SK-N-SH (cell line): ENCODE measurements at regions not wholly inside any gene's neighbourhood (a gene's known extent, or its start where the extent isn't known, plus 50 kb on each side); places are given as distances from the start of the nearest gene placed in this dataset.
A peak's percentile ranks its signal among the peaks of the same experiment; 100 is the strongest.

Source experiments
- CTCF ChIA-PET: fragments of 300-600, 350-600 bp; formaldehyde crosslinking; extraction: SDS; loops from one replicate; lab custom pipeline; 2021; lab: Yijun Ruan, JAX
- POLR2A ChIA-PET: fragments of 350-600 bp; sonication (Branson Sonifier 250); formaldehyde crosslinking; extraction: SDS; loops from one replicate; lab custom pipeline; 2020; ENCODE audit warnings: antibody characterized with exemption, inconsistent platforms; lab: Yijun Ruan, JAX
- DNase-seq: peaks from one replicate; pipeline ENCODE4 v3.0.0; 2012
- H2AFZ ChIP-seq: fragments of 200-600 bp; sonication (generic); 2 replicates; pipeline ENCODE4 v1.8.1; 2016; ENCODE audit warnings: antibody characterized with exemption, mild to moderate bottlenecking, low read depth
- H3F3A ChIP-seq: fragments of 200-600 bp; sonication (generic); replicated peaks from 2 replicates; pipeline ENCODE3; 2016; ENCODE audit warnings: antibody characterized with exemption, mild to moderate bottlenecking; ENCODE audit not compliant: insufficient read depth
- H3K27ac ChIP-seq, 2 experiments: fragments of 200-500 bp in 1 of 2; fragments of 200-600 bp in 1 of 2; sonication (Bioruptor generic) in 1 of 2; sonication (generic), shearing (Covaris generic) in 1 of 2; 2 replicates each; pipeline versions ENCODE4 v1.5.1 to v1.6.1; 2014 to 2016; ENCODE audit warnings: low read depth in 2 of 2, inconsistent platforms in 1 of 2, low read length in 1 of 2, mild to moderate bottlenecking in 1 of 2, mixed read lengths in 1 of 2
- H3K27me3 ChIP-seq: fragments of 200-600 bp; sonication (generic), shearing (Covaris generic); 2 replicates; pipeline ENCODE4 v1.6.1; 2016; ENCODE audit warnings: mixed run types; ENCODE audit not compliant: insufficient read depth
- H3K36me3 ChIP-seq, 2 experiments: fragments of 200-500 bp in 1 of 2; fragments of 200-600 bp in 1 of 2; sonication (Bioruptor generic) in 1 of 2; sonication (generic) in 1 of 2; replicated peaks in 1 of 2; 2 replicates each; pipeline versions ENCODE3 to v1.5.1; 2014 to 2016; ENCODE audit warnings: low read length in 1 of 2, mild to moderate bottlenecking in 1 of 2; ENCODE audit not compliant: insufficient read depth in 2 of 2, control insufficient read depth in 1 of 2
- H3K4me1 ChIP-seq, 2 experiments: fragments of 200-500 bp in 1 of 2; fragments of 200-600 bp in 1 of 2; sonication (Bioruptor generic) in 1 of 2; sonication (generic), shearing (Covaris generic) in 1 of 2; 2 replicates each; pipeline versions ENCODE4 v1.5.1 to v1.6.1; 2014 to 2016; ENCODE audit warnings: low read depth in 1 of 2, low read length in 1 of 2, mixed run types in 1 of 2; ENCODE audit not compliant: insufficient read depth in 2 of 2, control insufficient read depth in 1 of 2
- H3K4me2 ChIP-seq: fragments of 200-600 bp; sonication (generic), shearing (Covaris generic); 2 replicates; pipeline ENCODE4 v1.6.1; 2017; ENCODE audit warnings: mixed run types
- H3K4me3 ChIP-seq, 2 experiments: fragments of 200-500 bp in 1 of 2; fragments of 200-600 bp in 1 of 2; sonication (Bioruptor generic) in 1 of 2; sonication (generic), shearing (Covaris generic) in 1 of 2; 2 replicates each; pipeline versions ENCODE4 v1.5.1 to v1.8.1; 2014 to 2016; ENCODE audit warnings: low read depth in 2 of 2, inconsistent platforms in 1 of 2, low read length in 1 of 2, mild to moderate bottlenecking in 1 of 2, mixed read lengths in 1 of 2, moderate library complexity in 1 of 2
- H3K79me2 ChIP-seq: fragments of 200-600 bp; sonication (generic); 2 replicates; pipeline ENCODE4 v1.8.1; 2017; ENCODE audit warnings: mild to moderate bottlenecking; ENCODE audit not compliant: insufficient read depth
- H3K9ac ChIP-seq: fragments of 200-600 bp; sonication (generic); 2 replicates; pipeline ENCODE4 v1.6.1; 2017; ENCODE audit warnings: mixed run types
- H3K9me2 ChIP-seq: fragments of 200-600 bp; sonication (generic); 2 replicates; pipeline ENCODE4 v1.6.1; 2017; ENCODE audit warnings: mixed run types
- H3K9me3 ChIP-seq: fragments of 200-600 bp; sonication (generic); 2 replicates; pipeline ENCODE4 v1.6.1; 2017; ENCODE audit warnings: mixed run types, mild to moderate bottlenecking, moderate library complexity
- H4K20me1 ChIP-seq: fragments of 200-600 bp; sonication (generic); 2 replicates; pipeline ENCODE4 v1.6.1; 2017; ENCODE audit warnings: mild to moderate bottlenecking, mixed run types; ENCODE audit not compliant: insufficient read depth
- CHD2 ChIP-seq: fragments of 150-350 bp; IDR thresholded peaks from 2 replicates; pipeline ENCODE4 v1.6.1; 2018; ENCODE audit warnings: low read length; ENCODE audit not compliant: partially characterized antibody
- FOXJ3 ChIP-seq: sonication (generic); formaldehyde crosslinking; IDR thresholded peaks from 2 replicates; pipeline ENCODE4 v1.5.1; 2020; ENCODE audit warnings: mild to moderate bottlenecking, missing genetic modification reagents
- FOXM1 ChIP-seq: IDR thresholded peaks from 2 replicates; pipeline ENCODE4 v1.4.0; 2012; ENCODE audit warnings: low read depth, mild to moderate bottlenecking
- GABPA ChIP-seq: IDR thresholded peaks from 2 replicates; pipeline ENCODE4 v1.4.0; 2012; ENCODE audit warnings: low read depth, mild to moderate bottlenecking
- GATA2 ChIP-seq: sonication (generic); formaldehyde crosslinking; IDR thresholded peaks from 2 replicates; pipeline ENCODE4 v1.5.0; 2020; ENCODE audit warnings: mild to moderate bottlenecking, missing genetic modification reagents
- REST ChIP-seq: IDR thresholded peaks from 2 replicates; pipeline ENCODE4 v1.6.1; 2012; ENCODE audit warnings: mild to moderate bottlenecking, low read depth, low read length, moderate library complexity
- RXRA ChIP-seq: IDR thresholded peaks from 2 replicates; pipeline ENCODE4 v1.4.0; 2012; ENCODE audit warnings: low read depth, mild to moderate bottlenecking, borderline replicate concordance
- SIN3A ChIP-seq: IDR thresholded peaks from 2 replicates; pipeline ENCODE4 v1.6.1; 2012; ENCODE audit warnings: low read depth, mild to moderate bottlenecking, low read length, moderate library complexity, borderline replicate concordance
- TEAD4 ChIP-seq: IDR thresholded peaks from 2 replicates; pipeline ENCODE4 v1.4.0; 2012; ENCODE audit warnings: mild to moderate bottlenecking, borderline replicate concordance; ENCODE audit not compliant: insufficient read depth
- WGBS: methylation state at CpG from one replicate; pipeline ENCODE4 v1.1.6; 2017; ENCODE audit warnings: low lambda C conversion rate; 5-methylcytosine and 5-hydroxymethylcytosine counted together
- TF ChIP-seq, protein P1 (sequence below): fragments of 150-350 bp; IDR thresholded peaks from 2 replicates; pipeline ENCODE4 v1.6.1; 2017; ENCODE audit warnings: antibody characterized with exemption, low read length, low read depth, borderline replicate concordance
- TF ChIP-seq, protein P2 (sequence below): fragments of 200-600 bp; sonication (generic); IDR thresholded peaks from 2 replicates; pipeline ENCODE4 v1.6.1; 2017; ENCODE audit warnings: antibody characterized with exemption, mild to moderate bottlenecking, moderate library complexity

- Histone ChIP-seq H3K4me1 (peaks cover 0 to 2% of the 10 kb centered on the region in 2 experiments; a peak in 1 of 4 replicates), H3K27me3 (no peaks in the 10 kb centered on the region), H2AFZ (no peak overlapping the region), H3K4me2 (no peak overlapping the region), H3F3A (no peaks in the 10 kb centered on the region), H4K20me1 (no peaks in the 10 kb centered on the region), H3K9me2 (no peaks in the 10 kb centered on the region), H3K36me3 (no peaks in the 10 kb centered on the region), H3K27ac (peak overlapping the region in 1 of 2 experiments; percentile 36; a peak in 1 of 4 replicates), H3K9ac (no peak overlapping the region), H3K9me3 (no peaks in the 10 kb centered on the region), H3K79me2 (no peaks in the 10 kb centered on the region), H3K4me3 (no peak overlapping the region)
- no peak for DNase-seq
- 41% methylated on average over 3 of the region's 3 CpGs for WGBS
- ChIA-PET POLR2A (no interaction called here), CTCF (interaction anchor here (1.9 kb wide), 1 partner anchor 720 kb away, joined by 6 read pairs; no protein-coding TSS in a partner anchor)
- TF ChIP-seq TEAD4 (no peak), GATA2 (CRISPR knock-in tag) (peak; percentile 32; the same call in 1 of the 2 replicates), FOXJ3 (CRISPR knock-in tag) (no peak), GABPA (no peak), RXRA (no peak)
- TF ChIP-seq, protein P1, sequence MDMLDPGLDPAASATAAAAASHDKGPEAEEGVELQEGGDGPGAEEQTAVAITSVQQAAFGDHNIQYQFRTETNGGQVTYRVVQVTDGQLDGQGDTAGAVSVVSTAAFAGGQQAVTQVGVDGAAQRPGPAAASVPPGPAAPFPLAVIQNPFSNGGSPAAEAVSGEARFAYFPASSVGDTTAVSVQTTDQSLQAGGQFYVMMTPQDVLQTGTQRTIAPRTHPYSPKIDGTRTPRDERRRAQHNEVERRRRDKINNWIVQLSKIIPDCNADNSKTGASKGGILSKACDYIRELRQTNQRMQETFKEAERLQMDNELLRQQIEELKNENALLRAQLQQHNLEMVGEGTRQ: no peak
- TF ChIP-seq, protein P2, sequence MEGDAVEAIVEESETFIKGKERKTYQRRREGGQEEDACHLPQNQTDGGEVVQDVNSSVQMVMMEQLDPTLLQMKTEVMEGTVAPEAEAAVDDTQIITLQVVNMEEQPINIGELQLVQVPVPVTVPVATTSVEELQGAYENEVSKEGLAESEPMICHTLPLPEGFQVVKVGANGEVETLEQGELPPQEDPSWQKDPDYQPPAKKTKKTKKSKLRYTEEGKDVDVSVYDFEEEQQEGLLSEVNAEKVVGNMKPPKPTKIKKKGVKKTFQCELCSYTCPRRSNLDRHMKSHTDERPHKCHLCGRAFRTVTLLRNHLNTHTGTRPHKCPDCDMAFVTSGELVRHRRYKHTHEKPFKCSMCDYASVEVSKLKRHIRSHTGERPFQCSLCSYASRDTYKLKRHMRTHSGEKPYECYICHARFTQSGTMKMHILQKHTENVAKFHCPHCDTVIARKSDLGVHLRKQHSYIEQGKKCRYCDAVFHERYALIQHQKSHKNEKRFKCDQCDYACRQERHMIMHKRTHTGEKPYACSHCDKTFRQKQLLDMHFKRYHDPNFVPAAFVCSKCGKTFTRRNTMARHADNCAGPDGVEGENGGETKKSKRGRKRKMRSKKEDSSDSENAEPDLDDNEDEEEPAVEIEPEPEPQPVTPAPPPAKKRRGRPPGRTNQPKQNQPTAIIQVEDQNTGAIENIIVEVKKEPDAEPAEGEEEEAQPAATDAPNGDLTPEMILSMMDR: no peak
These were observed 566.6 kb upstream of the MEF2C start for GRCh38 chr5:89449392-89450148.

DNA sequence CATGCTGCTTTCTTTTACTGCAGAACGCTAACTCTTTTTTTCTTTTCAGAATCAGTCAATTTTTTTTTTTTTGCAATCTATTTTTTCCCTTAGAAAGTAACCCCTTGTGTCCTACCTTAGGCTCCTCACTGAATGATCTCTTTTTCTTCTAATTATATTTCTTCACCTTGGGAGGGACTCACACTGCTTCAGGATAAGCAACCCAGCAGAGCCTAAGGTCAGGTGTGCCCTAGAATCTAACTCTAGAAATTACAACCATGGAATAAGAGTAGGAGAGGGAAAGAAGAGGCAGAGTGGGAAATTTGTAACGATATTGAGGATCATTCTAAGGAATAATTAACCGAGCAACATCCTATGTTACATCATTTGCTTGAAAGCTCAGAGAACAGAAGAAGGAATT, 564.0 kb upstream of the MEF2C start:
- Histone ChIP-seq H3K4me3 (no peak overlapping the region), H3K9me2 (no peaks in the 10 kb centered on the region), H4K20me1 (no peaks in the 10 kb centered on the region), H3K4me2 (no peak overlapping the region), H3K36me3 (no peaks in the 10 kb centered on the region), H3K27ac (no peak overlapping the region), H3K79me2 (no peaks in the 10 kb centered on the region), H3F3A (no peaks in the 10 kb centered on the region), H3K9me3 (no peaks in the 10 kb centered on the region), H3K4me1 (peaks cover 0 to 2% of the 10 kb centered on the region in 2 experiments; a peak in 2 of 4 replicates), H2AFZ (no peak overlapping the region), H3K27me3 (no peaks in the 10 kb centered on the region), H3K9ac (no peak overlapping the region)
- no peak for TF ChIP-seq CHD2
- TF ChIP-seq FOXJ3 (CRISPR knock-in tag): no peak
- TF ChIP-seq REST: no peak
- no peak for TF ChIP-seq SIN3A
- no peak for TF ChIP-seq FOXM1
- no peak for DNase-seq
- 68% methylated on average over 3 of the region's 3 CpGs for WGBS
- ChIA-PET POLR2A (no interaction called here), CTCF (no interaction called here)
